Ascending aorta (tissue), 2 donors: ENCODE measurements at regions not wholly inside any gene's neighbourhood (a gene's known extent, or its start where the extent isn't known, plus 50 kb on each side); places are given as distances from the start of the nearest gene placed in this dataset.

Experiments
- DNase-seq, 2 donors: peaks; one replicate each; pipeline ENCODE4 v3.0.0-alpha.2; 2019; ENCODE audit warnings: low spot score in 2 of 2
- H3K27ac ChIP-seq, 2 donors: fragments of 200-600 bp; sonication (generic); one replicate each; pipeline ENCODE4 v1.5.1; 2016 to 2017; ENCODE audit warnings: mild to moderate bottlenecking in 1 of 2
- H3K27me3 ChIP-seq: fragments of 200-600 bp; sonication (generic); one replicate; pipeline ENCODE4 v1.5.1; 2017
- H3K36me3 ChIP-seq, 2 donors: fragments of 200-600 bp; sonication (generic); one replicate each; pipeline ENCODE4 v1.5.1; 2016
- H3K4me1 ChIP-seq, 2 donors: fragments of 200-600 bp; sonication (generic); one replicate each; pipeline ENCODE4 v1.5.1; 2016 to 2017; ENCODE audit warnings: mild to moderate bottlenecking in 1 of 2
- H3K4me3 ChIP-seq, 2 donors: fragments of 200-600 bp; sonication (generic); one replicate each; pipeline ENCODE4 v1.5.1; 2016 to 2017; ENCODE audit warnings: mild to moderate bottlenecking in 1 of 2
- H3K9me3 ChIP-seq, 2 donors: fragments of 200-600 bp; sonication (generic); one replicate each; pipeline ENCODE4 v1.5.1; 2016
- intact Hi-C: fragments of 100-400 bp; cut with DNase I; formaldehyde crosslinking; loops from one replicate; pipeline ENCODE4 v1.15.1; 2023
- TF ChIP-seq, protein P1 (sequence below), 3 experiments: fragments of 200-600 bp in 2 of 3; fragments of 450-650 bp in 1 of 3; sonication (generic) in 2 of 3; IDR thresholded peaks; one replicate each; pipeline ENCODE4 v1.5.1; 2016 to 2019; ENCODE audit warnings: antibody characterized with exemption in 3 of 3, mild to moderate bottlenecking in 1 of 3, moderate library complexity in 1 of 3

DNA sequence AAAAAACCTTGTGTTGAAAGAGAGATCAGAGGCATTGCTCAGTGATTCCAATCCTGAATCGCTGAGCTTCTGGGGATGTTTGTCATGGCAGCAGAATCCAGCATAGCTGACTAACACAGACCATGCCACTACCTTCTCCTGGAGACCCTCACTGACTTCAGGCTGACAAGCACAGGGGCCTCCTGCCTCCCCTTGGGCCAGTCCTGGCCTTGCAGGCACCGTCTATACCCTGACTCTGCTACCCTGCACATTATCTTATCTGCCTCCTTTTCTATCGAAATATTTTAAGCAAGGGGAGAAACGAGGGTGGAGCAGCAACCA lies 139.8 kb downstream of the KIF26A start:
- Histone ChIP-seq H3K9me3 (no peaks in the 10 kb centered on the region), H3K4me1 (no peaks in the 10 kb centered on the region), H3K4me3 (no peak overlapping the region), H3K27me3 (no peaks in the 10 kb centered on the region), H3K27ac (no peak overlapping the region), H3K36me3 (no peaks in the 10 kb centered on the region)
- DNase-seq: no peak
- TF ChIP-seq, protein P1, sequence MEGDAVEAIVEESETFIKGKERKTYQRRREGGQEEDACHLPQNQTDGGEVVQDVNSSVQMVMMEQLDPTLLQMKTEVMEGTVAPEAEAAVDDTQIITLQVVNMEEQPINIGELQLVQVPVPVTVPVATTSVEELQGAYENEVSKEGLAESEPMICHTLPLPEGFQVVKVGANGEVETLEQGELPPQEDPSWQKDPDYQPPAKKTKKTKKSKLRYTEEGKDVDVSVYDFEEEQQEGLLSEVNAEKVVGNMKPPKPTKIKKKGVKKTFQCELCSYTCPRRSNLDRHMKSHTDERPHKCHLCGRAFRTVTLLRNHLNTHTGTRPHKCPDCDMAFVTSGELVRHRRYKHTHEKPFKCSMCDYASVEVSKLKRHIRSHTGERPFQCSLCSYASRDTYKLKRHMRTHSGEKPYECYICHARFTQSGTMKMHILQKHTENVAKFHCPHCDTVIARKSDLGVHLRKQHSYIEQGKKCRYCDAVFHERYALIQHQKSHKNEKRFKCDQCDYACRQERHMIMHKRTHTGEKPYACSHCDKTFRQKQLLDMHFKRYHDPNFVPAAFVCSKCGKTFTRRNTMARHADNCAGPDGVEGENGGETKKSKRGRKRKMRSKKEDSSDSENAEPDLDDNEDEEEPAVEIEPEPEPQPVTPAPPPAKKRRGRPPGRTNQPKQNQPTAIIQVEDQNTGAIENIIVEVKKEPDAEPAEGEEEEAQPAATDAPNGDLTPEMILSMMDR (IDR thresholded peaks at IDR 0.05): no peak
- intact Hi-C loops: no loop called here

DNA sequence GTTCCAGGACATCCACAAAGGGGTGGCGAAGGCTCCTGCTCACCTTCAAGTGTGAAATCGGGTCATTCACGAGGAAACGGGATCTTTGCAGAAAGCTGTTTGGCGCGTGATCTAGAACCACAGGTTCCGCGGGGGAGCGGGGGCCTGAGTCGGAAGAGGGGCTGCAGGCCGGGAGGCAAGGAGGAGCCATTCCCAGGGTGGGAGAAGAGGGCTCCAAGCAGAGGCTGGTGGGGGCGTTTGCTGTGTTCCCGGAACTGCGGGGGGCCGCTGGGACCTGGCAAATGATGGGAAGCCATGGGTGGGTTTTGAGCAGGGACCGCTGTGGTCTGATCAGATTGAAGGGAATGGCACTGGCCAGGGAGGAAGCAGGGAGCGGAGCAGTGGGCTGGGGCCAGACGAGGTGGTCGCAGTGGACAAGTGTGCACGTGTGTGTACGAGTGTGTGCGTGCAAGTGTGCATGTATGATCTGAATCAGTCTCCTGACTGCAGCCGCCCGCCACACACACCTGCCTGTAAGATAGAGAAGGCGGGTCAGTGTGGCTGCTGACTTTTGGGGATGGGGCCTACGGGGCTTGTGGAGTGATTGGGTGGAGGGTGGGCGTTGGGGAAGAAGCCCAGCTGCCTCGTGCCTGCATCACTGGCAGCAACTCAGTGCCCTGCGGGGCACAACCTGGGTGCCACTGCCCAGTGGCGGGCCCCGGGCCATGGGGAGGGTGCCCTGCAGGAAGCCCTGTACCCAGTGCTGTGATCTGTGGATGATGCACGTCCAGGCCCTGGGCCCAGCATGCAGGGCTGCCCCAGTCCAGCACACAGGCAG lies 141.9 kb downstream of the KIF26A start:
- no peak overlapping the region for H3K4me3 ChIP-seq
- intact Hi-C loops: no loop called here
- H3K4me1 ChIP-seq: no peaks in the 10 kb centered on the region
- DNase-seq: peak in 1 of 2 donors; percentile 58
- H3K27ac ChIP-seq: no peak overlapping the region
- H3K9me3 ChIP-seq: no peaks in the 10 kb centered on the region
- TF ChIP-seq, protein P1 (IDR thresholded peaks at IDR 0.05): no peak
- H3K27me3 ChIP-seq: no peaks in the 10 kb centered on the region
- no peaks in the 10 kb centered on the region for H3K36me3 ChIP-seq

DNA sequence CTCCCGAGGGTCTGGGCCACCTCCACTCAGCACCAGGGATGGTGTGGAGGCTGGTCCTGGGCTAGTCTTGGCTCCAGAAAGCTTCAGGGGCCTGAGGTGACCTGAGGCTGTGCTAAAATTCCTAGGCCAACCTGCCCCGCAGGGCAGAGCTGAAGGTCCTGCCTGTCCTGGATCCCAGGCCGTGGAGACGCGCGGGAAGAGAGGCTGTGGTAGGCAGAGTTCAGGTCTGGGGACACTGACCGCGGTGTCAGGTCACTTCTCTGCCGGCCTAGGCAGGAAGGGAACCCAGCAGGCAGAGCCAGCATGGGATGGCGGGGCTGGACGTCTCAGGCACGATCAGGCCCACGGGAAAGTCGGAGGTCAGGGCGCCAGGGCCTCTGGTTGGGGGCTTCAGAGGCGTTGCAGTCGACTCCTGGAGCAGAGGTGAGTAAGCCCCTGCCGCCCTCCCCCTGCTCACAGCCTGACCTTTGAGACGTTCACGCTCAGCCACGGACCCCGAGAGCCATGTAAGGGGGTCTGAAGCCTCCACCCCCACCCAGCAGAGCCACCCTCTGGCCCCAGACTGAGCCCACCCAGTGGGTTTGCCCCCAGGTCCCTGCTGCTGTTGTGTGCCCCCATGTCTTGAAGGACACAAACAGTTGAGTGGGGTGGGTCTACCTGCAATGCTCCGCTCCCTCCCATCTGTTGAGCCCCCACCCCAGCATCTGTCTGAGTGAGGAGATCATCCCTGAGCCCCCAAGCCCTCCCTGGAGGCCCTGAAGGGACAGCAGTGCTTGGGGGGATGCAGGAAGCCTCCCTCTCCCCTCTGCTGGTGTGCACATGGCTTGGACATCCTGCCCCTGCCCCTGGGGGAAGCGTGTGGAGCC lies 142.7 kb downstream of the KIF26A start:
- DNase-seq: peak in 1 of 2 donors; percentile 56
- intact Hi-C loops: no loop called here
- Histone ChIP-seq H3K4me1 (no peaks in the 10 kb centered on the region), H3K4me3 (no peak overlapping the region), H3K27ac (no peak overlapping the region), H3K27me3 (no peaks in the 10 kb centered on the region), H3K36me3 (no peaks in the 10 kb centered on the region), H3K9me3 (no peaks in the 10 kb centered on the region)
- TF ChIP-seq, protein P1 (IDR thresholded peaks at IDR 0.05): no peak

DNA sequence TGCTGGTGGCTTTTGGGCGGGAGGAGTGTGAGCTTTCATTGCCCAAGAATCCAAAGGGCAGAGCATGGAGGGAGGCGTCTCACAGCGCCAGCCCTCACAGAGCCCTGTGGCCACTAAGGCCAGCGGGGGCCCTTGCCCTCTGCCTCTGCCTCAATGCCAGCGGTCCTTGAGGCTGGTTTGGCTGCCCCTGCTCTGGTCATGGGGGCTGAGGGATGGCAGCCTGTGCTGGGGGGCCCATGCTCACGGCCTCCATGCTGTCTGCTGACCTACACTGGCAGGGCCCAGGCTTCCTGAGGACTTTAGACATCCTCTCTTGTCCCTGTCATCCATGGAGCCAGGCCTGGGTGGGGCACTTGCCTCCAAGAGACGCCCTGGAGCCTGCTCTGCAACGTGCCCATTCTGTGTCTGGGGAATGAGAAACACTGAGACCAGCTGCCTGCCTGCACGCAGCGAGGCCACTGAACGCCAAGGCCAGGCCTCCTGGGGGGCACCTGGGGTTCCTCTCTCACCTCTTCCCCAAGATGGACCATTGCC lies 143.4 kb downstream of the KIF26A start:
- Histone ChIP-seq H3K27me3 (no peaks in the 10 kb centered on the region), H3K36me3 (no peaks in the 10 kb centered on the region), H3K4me3 (no peak overlapping the region), H3K4me1 (no peaks in the 10 kb centered on the region), H3K9me3 (no peaks in the 10 kb centered on the region), H3K27ac (no peak overlapping the region)
- TF ChIP-seq, protein P1 (IDR thresholded peaks at IDR 0.05): no peak
- peak in 1 of 2 donors; percentile 54 for DNase-seq
- intact Hi-C loops: no loop called here

DNA sequence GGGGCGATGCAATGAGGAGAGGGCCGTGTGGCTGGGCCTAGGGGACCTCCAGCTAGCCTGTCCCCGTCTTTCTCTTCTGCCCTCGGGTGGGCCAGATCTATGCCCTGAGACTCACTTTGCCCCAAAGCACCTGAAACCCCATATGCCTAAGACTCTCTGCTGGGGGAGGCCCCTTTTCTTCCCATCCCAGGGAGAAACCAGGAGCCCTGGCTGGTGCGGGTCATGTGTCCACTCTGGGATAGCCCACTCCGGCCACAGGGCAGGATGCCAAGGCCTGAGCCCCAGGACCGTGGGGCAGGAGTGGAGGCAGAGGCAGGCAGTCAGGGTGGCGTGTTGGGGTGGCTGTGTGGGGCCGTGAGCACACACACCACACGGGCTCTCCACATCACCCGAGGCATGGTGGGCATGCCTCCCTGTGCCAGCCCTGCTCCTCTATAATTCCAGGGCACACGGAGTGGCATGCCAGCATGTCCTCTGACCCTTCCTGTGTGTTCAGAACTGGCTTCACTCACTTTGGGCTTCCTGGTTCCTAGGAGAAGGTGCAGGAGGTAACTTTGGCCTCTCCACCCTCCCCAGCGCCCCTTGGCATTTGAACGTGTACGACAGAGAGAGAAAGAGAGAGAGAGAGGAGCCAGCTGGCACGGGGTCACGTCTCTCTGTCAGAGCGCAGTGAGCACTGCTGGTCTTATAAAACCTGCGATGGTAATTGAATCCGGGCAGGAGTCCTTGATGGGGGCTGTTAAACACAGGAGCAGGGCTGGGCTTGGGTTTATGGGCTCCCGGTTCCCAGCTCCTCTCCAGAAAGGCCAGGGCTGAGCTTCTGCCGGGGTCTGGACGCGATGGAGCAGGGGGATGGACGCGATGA lies 144.2 kb downstream of the KIF26A start:
- H3K9me3 ChIP-seq: no peaks in the 10 kb centered on the region
- H3K36me3 ChIP-seq: no peaks in the 10 kb centered on the region
- DNase-seq: peak in 1 of 2 donors; percentile 53
- H3K4me3 ChIP-seq: no peak overlapping the region
- TF ChIP-seq, protein P1 (IDR thresholded peaks at IDR 0.05): no peak
- no peaks in the 10 kb centered on the region for H3K4me1 ChIP-seq
- no peak overlapping the region for H3K27ac ChIP-seq
- intact Hi-C loops: no loop called here
- H3K27me3 ChIP-seq: no peaks in the 10 kb centered on the region
